ENCODE measurements at regions not wholly inside any gene's neighbourhood (a gene's known extent, or its start where the extent isn't known, plus 50 kb on each side); places are given as distances from the start of the nearest gene placed in this dataset.

DNA sequence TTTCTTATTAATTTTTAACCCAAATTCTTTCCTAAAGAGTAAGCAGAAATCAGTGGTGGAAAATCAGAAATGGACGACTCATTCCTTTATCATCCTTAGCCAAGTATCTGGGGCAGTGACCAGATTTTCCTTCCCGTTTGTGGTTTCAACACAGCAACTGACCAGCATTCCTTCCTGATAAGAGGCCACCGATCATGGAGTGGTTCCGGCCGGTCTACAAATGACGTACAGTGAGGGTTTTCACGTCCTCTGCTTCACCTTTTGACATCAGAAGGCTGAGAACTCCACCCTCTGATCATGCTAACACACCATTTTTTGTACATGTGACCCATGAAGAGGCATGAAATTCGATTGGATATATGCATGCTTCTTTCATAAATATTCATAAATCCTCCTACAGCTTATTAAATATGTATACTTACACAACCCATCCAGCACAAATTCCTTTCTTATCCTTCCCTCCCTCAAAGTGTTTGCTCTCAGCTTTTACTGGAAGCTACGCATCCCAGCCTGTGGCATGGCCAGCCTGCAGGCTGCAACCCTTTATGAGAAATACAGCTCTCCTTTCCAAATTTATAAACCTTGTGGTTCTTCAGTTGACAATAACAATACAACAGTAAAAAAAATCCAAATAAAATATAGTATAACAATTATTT is 173.0 kb upstream of the CASK start:
- TF ChIP-seq, protein P1, sequence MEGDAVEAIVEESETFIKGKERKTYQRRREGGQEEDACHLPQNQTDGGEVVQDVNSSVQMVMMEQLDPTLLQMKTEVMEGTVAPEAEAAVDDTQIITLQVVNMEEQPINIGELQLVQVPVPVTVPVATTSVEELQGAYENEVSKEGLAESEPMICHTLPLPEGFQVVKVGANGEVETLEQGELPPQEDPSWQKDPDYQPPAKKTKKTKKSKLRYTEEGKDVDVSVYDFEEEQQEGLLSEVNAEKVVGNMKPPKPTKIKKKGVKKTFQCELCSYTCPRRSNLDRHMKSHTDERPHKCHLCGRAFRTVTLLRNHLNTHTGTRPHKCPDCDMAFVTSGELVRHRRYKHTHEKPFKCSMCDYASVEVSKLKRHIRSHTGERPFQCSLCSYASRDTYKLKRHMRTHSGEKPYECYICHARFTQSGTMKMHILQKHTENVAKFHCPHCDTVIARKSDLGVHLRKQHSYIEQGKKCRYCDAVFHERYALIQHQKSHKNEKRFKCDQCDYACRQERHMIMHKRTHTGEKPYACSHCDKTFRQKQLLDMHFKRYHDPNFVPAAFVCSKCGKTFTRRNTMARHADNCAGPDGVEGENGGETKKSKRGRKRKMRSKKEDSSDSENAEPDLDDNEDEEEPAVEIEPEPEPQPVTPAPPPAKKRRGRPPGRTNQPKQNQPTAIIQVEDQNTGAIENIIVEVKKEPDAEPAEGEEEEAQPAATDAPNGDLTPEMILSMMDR (conservative IDR thresholded peaks at IDR 0.05; ENCODE audit: low read depth, low read length), result no peak
- no peak for TF ChIP-seq EZH2 (IDR thresholded peaks at IDR 0.05; ENCODE audit: borderline replicate concordance, low read depth, low read length, poor library complexity, severe bottlenecking)

Measured in A673 (cell line).